C4-2B (cell line): ENCODE measurements at regions not wholly inside any gene's neighbourhood (a gene's known extent, or its start where the extent isn't known, plus 50 kb on each side); places are given as distances from the start of the nearest gene placed in this dataset.

Experiments used
- H3K27ac ChIP-seq: fragments of 450-650 bp; 2 replicates; pipeline ENCODE4 v1.5.1; 2017
- CTCF ChIP-seq: fragments of 450-650 bp; conservative IDR thresholded peaks from 2 replicates; pipeline ENCODE4 v1.5.1; 2017; ENCODE audit warnings: mild to moderate bottlenecking
- ZFX ChIP-seq: fragments of 450-650 bp; IDR thresholded peaks from 2 replicates; pipeline ENCODE4 v1.6.1; 2017

GRCh38 chr13:54950546-54950945, 1921.9 kb downstream of the OLFM4 start:
- TF ChIP-seq ZFX, result no peak
- peak; percentile 39 for TF ChIP-seq CTCF
- no peak overlapping the region for H3K27ac ChIP-seq

- TF ChIP-seq CTCF (no peak), ZFX (no peak)
- H3K27ac ChIP-seq, result no peak overlapping the region
These were observed 1925.2 kb downstream of the OLFM4 start for GRCh38 chr13:54953786-54954185.

GRCh38 chr13:54958781-54959180, 1930.2 kb downstream of the OLFM4 start:
- TF ChIP-seq CTCF (no peak), ZFX (no peak)
- no peak overlapping the region for H3K27ac ChIP-seq

GRCh38 chr13:54965881-54966280, 1937.3 kb downstream of the OLFM4 start:
- no peak for TF ChIP-seq CTCF
- no peak for TF ChIP-seq ZFX
- no peak overlapping the region for H3K27ac ChIP-seq

GRCh38 chr13:54972838-54973237, 1944.2 kb downstream of the OLFM4 start:
- H3K27ac ChIP-seq, result no peak overlapping the region

GRCh38 chr13:54975676-54976075, 1947.1 kb downstream of the OLFM4 start:
- TF ChIP-seq CTCF, result no peak
- TF ChIP-seq ZFX, result no peak
- H3K27ac ChIP-seq, result no peak overlapping the region

More at GRCh38 chr13:54972838-54973237, 1944.2 kb downstream of the OLFM4 start:
- TF ChIP-seq ZFX, result no peak
- no peak for TF ChIP-seq CTCF

GRCh38 chr13:54980651-54981050, 1952.0 kb downstream of the OLFM4 start:
- no peak overlapping the region for H3K27ac ChIP-seq
- no peak for TF ChIP-seq CTCF
- TF ChIP-seq ZFX, result no peak

GRCh38 chr13:54989418-54989817, 1960.8 kb downstream of the OLFM4 start:
- no peak overlapping the region for H3K27ac ChIP-seq
- TF ChIP-seq CTCF (no peak), ZFX (no peak)
